DMS 273 (cell line): ENCODE measurements at regions not wholly inside any gene's neighbourhood (a gene's known extent, or its start where the extent isn't known, plus 50 kb on each side); places are given as distances from the start of the nearest gene placed in this dataset.
"Not testable (repeated sequence)": the region's sequence is repeated elsewhere in the genome, so short reads cannot be mapped to it uniquely, and the experiment has no call there.

ENCODE experiments used
- DNase-seq: peaks from one replicate; lab custom pipeline; 2025; ENCODE audit not compliant: unreplicated experiment; lab: John Stamatoyannopoulos, UW

DNA sequence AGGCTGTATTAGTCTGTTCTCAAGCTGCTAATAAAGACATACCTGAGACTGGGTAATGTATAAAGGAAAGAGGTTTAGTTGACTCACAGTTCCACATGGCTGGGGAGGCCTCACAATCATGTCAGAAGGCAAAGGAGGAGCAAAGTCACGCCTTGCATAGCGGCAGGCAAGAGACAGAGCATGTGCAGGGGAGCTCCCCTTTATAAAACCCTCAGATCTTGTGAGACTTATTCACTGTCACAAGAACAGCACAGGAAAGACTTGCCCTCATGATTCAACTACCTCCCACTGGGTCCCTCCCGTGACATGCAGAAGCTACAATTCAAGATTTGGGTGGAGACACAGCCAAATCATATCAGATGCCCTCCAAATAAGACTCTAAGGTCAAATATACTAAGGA, 139.4 kb upstream of the TOP1 start:
- not testable (repeated sequence) for DNase-seq

DNA sequence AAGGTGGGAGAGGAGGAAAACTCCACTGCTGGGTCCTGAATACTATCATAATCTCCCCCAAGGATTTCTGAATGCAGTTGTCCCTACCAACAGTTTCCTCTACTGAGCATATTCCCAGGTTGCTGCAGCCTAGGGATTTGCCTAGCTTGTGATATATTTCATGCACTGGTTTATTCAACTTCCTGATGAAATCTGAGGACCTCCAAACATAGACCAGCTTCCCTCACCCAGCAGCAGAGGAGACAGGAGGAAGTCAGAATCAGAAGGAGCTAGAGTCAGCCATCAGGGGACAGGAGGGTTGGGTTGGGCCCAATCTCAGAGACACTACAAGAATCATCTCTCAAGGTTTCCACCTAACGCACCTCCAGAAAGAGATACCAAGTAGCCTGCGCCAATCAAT, 138.4 kb upstream of the TOP1 start:
- no peak for DNase-seq

DNA sequence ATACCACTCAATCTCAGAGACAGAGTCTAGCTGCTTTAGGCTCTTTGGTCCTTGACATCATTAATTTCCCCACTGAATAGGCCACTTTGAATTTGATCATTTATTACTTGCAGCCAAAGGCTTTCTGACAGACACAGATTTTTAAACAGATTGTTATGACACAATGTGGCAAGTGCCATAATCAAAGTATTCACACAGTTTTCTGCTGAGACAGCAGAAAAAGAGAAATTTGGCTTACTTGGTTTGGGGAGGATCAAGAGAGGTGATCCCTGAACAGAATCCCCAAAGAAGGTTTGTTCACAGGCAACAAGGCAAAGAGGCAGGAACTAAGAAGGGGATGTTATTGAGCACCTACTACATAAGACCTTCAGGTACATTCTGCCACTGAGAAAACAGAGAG, 138.0 kb upstream of the TOP1 start:
- DNase-seq, result no peak

DNA sequence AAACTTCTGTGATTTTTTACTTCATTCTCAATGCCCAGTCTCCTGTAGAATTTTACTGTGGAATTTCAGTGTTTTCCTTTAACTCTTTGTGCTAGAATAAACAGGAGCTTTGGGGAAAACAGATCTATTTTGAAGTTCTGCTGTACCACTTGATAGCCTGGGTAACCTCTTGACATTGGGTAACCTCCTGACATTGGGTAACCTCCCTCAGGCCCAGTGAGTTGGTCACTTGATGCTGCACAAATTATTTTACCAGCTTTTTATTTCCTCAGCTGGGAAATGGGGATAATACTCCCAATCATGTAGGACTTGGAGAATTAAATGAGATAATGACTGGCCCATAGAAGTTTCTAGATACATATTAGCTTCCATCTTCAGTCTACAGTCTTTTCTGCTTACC, 137.3 kb upstream of the TOP1 start:
- no peak for DNase-seq

- DNase-seq, result peak; percentile 14
Measured at GRCh38 chr20:40892642-40893041, 136.0 kb upstream of the TOP1 start.

- no peak for DNase-seq
Measured at GRCh38 chr20:40893610-40894236, 134.9 kb upstream of the TOP1 start.

GRCh38 chr20:40894237-40894630, 134.4 kb upstream of the TOP1 start:
- no peak for DNase-seq

DNA sequence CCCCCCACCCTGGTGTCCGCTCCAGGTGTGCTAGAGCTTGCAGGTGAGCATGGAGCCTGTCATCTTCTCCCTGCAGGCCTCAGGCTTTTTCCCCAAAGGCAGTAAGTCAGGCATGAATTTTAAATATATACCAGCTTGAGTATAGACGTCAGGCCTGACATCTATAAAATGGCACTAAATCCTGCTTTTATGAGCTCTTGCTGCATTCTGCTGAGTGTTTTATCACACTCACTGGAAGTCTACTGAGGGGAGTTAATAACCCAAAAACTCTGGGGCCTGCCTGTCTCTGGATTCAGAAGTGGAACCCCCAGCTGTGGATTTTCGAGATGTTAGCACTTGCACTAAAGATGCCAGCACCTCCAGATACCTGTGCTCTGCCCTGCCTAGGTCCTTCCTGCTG, 133.4 kb upstream of the TOP1 start:
- DNase-seq, result no peak

- DNase-seq, result peak; percentile 39
Measured at GRCh38 chr20:40896814-40897700, 131.6 kb upstream of the TOP1 start.

- peak; percentile 20 for DNase-seq
Measured at GRCh38 chr20:40899344-40899743, 129.3 kb upstream of the TOP1 start.

GRCh38 chr20:40900666-40901215, 127.9 kb upstream of the TOP1 start:
- DNase-seq, result no peak

DNA sequence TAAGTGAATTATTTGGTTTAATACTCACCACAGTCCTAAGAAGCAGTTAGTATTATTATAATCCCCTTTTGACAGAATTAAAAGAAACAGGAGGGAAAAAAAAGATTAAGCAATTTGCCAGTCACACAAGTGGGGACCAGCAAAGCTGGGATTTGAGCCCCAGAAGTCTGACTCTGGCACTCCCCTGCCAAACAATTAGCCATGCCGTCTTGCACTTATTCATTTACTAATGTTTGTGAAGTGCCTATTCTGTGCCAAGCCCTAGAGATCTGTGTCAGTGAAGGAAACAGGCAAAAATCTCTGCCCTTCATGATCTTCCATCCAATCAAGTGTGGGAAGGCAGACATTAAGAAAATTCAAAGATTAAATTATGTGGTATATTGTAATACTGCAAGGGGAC, 126.0 kb upstream of the TOP1 start:
- DNase-seq, result no peak

DNA sequence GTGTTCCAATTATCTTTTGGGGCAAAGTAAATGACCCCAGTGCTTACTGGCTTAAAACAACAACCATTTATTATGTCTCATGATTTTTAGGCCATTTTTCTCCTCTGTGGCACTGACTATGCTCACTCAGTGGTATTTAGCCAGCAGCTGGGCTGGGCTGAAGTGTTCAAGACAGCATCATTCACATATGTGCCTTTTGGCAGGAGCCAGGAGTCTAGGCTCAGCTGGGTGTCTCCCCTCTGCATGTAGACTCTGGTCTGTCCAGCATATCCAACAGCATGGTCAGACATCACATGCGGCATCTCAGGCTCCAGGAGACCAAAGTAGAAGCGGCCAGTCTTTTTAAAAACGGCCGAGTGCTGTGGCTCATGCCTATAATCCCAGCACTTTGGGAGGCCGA, 120.3 kb upstream of the TOP1 start:
- peak; percentile 19 for DNase-seq

DNA sequence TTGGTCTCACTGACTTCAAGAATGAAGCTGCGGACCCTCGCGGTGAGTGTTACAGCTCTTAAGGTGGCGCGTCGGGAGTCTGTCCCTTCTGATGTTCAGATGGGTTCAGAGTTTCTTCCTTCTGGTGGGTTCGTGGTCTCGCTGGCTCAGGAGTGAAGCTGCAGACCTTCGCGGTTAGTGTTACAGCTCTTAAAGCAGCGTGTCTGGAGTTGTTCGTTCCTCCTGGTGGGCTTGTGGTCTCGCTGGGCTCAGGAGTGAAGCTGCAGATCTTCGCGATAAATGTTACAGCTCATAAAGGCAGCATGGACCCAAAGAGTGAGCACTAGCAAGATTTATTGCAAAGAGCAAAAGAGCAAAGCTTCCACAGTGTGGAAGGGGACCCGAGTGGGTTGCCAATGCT, 119.1 kb upstream of the TOP1 start:
- not testable (repeated sequence) for DNase-seq

- DNase-seq, result not testable (repeated sequence)
Measured at GRCh38 chr20:40910436-40910835, 118.2 kb upstream of the TOP1 start.

DNA sequence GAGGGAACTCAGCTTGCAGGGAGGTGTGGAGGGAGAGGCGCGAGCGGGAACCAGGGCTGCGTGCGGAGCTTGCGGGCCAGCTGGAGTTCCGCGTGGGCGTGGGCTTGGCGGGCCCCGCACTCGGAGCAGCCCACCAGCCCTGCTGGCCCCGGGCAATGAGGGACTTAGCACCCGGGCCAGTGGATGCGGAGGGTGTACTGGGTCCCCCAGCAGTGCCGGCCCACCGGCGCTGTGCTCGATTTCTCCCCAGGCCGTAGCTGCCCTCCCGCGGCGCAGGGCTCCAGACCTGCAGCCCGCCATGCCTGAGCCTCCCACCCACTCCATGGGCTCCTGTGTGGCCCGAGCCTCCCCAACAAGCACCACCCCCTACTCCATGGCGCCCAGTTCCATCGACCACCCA, 117.5 kb upstream of the TOP1 start:
- not testable (repeated sequence) for DNase-seq

DNA sequence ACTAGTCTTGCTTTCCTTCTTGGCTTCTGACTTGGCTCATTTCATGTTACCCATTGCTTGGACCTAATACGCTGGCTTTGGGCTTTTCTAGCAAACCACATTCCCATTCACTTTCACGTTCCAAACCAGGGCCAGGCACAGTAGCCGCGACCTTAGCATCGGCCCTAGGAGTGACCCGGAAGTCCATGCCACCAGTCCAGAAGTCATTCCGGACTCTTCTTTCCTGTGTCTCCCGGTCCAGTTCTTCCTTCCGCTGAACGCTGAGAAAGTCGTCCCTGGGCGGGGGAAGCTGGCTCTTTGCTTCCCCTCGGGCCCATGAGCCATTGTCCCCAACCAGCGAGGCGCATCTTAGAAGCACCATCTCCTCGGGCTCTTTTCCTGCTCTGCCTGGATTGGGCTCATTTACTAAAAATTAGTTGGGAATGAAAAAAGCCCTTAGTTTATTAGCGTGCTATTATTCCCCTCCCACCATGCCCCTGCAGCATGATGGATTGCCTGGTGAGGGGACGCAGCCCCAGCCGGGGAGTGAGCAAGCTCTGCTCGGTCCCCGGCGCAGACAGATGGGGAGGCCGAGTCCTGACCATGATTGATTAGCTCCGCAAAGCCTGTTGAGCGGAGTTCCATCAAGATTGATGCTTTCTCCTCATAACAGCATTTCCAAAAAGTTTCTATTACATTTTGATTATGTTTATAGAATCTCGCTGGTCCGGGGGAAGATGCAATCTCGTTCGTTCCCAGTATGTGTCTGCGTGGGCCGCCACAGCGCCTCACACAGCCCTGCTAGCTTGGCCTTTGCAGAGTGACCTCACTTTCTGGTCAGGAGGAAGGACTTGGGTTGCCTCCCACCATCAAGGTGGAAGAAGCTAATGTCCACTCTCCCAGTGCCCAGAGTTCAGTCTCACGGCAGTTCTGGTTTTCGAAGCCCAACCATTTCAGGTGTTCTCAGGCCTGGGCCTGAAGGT, 115.1 kb upstream of the TOP1 start:
- no peak for DNase-seq

DNA sequence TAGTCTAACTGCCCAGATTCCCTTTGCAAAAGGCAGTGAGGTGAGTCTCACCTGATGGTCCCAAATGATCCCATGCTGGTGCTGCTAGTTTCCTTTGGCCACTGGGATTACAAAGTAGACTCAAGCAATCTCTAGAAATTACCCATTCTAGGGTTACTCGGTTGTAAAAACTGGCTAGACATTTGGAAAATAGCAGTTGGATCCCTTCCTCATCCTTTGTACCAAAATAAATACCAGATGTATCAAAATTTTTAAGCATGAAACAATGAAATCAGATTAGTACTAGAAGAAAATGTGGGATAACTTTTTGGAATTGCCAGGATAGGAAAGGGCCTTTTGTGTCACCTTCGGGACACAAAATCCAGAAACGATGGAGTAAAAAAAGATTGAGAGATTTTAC, 112.9 kb upstream of the TOP1 start:
- no peak for DNase-seq

DNA sequence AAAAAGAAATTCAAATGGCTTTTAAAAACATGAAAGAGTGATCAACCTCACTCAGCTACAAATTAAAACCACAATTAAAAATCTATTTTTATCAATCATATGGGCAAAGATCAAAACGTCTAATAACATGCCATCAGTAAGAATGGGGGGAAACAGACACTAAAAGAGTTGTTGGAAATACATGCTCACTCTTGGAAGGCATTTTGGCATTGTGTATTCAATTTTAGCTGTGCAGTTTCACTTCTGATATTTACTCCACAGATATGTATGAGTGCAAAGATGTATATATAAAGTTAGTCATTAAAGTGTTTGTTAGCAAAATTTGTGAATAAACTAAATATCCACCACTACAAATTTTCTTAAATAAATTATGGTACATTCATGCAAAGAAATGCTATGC, 112.3 kb upstream of the TOP1 start:
- no peak for DNase-seq

GRCh38 chr20:40920291-40920690, 108.3 kb upstream of the TOP1 start:
- DNase-seq, result no peak

- DNase-seq, result no peak
Measured at GRCh38 chr20:40922865-40923264, 105.8 kb upstream of the TOP1 start.
